HCT116 (cell line): ENCODE measurements at regions not wholly inside any gene's neighbourhood (a gene's known extent, or its start where the extent isn't known, plus 50 kb on each side); places are given as distances from the start of the nearest gene placed in this dataset.

Experiments
- ATAC-seq: fragments of 200-7000 bp; cut with Tn5 transposase; 2 replicates; pipeline ENCODE4 v1.9.1; 2020; ENCODE audit warnings: mild to moderate bottlenecking, moderate library complexity
- BruUV-seq: library from RNA; stranded (reverse); fragments of 400-500 nt; replicated peaks from 2 replicates; lab custom pipeline; 2021; lab: Mats Ljungman, UMichigan
- CTCF ChIA-PET: fragments of 300-600 bp; sonication (Branson Sonifier 250); formaldehyde crosslinking; loops from one replicate; lab custom pipeline; 2021; ENCODE audit warnings: antibody characterized with exemption; lab: Charles Lee
- POLR2A ChIA-PET: fragments of 300-600, 350-600 bp; sonication (Branson Sonifier 250); formaldehyde crosslinking; loops from one replicate; lab custom pipeline; 2021; ENCODE audit warnings: antibody characterized with exemption; lab: Charles Lee
- RAD21 ChIA-PET, 2 experiments: fragments of 300-600 bp; sonication (Branson Sonifier 250); formaldehyde crosslinking; loops; one replicate each; lab custom pipeline; 2023; ENCODE audit warnings: low total read pairs in 2 of 2; ENCODE audit not compliant: uncharacterized antibody in 2 of 2, unreplicated experiment in 2 of 2, low non-redundant PET in 1 of 2; lab: Charles Lee
- DNase-seq: peaks from one replicate; pipeline ENCODE4 v3.0.0-alpha.2; 2010; ENCODE audit warnings: low read depth, low spot score
- H2AFZ ChIP-seq: fragments of 200-600 bp; shearing (Covaris generic), sonication (generic); 2 replicates; pipeline ENCODE4 v1.6.1; 2017; ENCODE audit warnings: low read depth, mixed run types, mixed read lengths, antibody characterized with exemption, low read length; ENCODE audit not compliant: poor library complexity, severe bottlenecking
- H3K27ac ChIP-seq: 2 replicates; pipeline ENCODE4 v1.5.1; 2012; ENCODE audit warnings: low read depth, low read length
- H3K27me3 ChIP-seq: fragments of 200-600 bp; sonication (generic); 2 replicates; pipeline ENCODE4 v1.6.1; 2016; ENCODE audit warnings: mixed run types, low read length, mixed read lengths; ENCODE audit not compliant: insufficient read depth
- H3K36me3 ChIP-seq, 2 experiments: fragments of 200-500 bp in 1 of 2; fragments of 200-600 bp in 1 of 2; sonication (Bioruptor generic) in 1 of 2; sonication (generic) in 1 of 2; 2 replicates each; pipeline versions ENCODE4 v1.5.1 to v1.6.1; 2014 to 2016; ENCODE audit warnings: low read length in 2 of 2, inconsistent platforms in 1 of 2, mixed read lengths in 1 of 2, mixed run types in 1 of 2; ENCODE audit not compliant: insufficient read depth in 2 of 2, control insufficient read depth in 1 of 2
- H3K4me1 ChIP-seq, 2 experiments: fragments of 200-600 bp in 1 of 2; sonication (generic) in 1 of 2; 2 replicates each; pipeline versions ENCODE4 v1.5.1 to v1.6.1; 2012 to 2017; ENCODE audit warnings: low read length in 2 of 2, inconsistent platforms in 1 of 2, mild to moderate bottlenecking in 1 of 2, mixed read lengths in 1 of 2, mixed run types in 1 of 2, moderate library complexity in 1 of 2; ENCODE audit not compliant: insufficient read depth in 2 of 2, control insufficient read depth in 1 of 2
- H3K4me2 ChIP-seq: fragments of 200-600 bp; sonication (generic); 2 replicates; pipeline ENCODE4 v1.6.1; 2017; ENCODE audit warnings: mixed run types, low read length, mixed read lengths
- H3K4me3 ChIP-seq, 2 experiments: fragments of 200-600 bp in 1 of 2; sonication (generic) in 1 of 2; replicated peaks in 1 of 2; 2 replicates each; pipeline ENCODE4 v1.5.1; 2011 to 2016; ENCODE audit warnings: low read length in 2 of 2, control low read depth in 1 of 2, low read depth in 1 of 2, mild to moderate bottlenecking in 1 of 2, mixed read lengths in 1 of 2, mixed run types in 1 of 2
- H3K79me2 ChIP-seq: fragments of 200-600 bp; sonication (generic); 2 replicates; pipeline ENCODE4 v1.6.1; 2017; ENCODE audit warnings: mild to moderate bottlenecking, mixed run types, low read length, moderate library complexity, mixed read lengths; ENCODE audit not compliant: insufficient read depth
- H3K9ac ChIP-seq: fragments of 200-600 bp; sonication (generic); 2 replicates; pipeline ENCODE4 v1.6.1; 2016; ENCODE audit warnings: low read length, mixed read lengths
- H3K9me2 ChIP-seq: fragments of 200-600 bp; sonication (generic), shearing (Covaris generic); 2 replicates; pipeline ENCODE4 v1.6.1; 2017; ENCODE audit warnings: mixed run types, mild to moderate bottlenecking, moderate library complexity; ENCODE audit not compliant: insufficient read depth
- H3K9me3 ChIP-seq, 2 experiments: fragments of 200-500 bp in 1 of 2; fragments of 200-600 bp in 1 of 2; sonication (Bioruptor generic) in 1 of 2; sonication (generic) in 1 of 2; 2 replicates each; pipeline ENCODE4 v1.6.1; 2014 to 2017; ENCODE audit warnings: low read length in 2 of 2, mixed read lengths in 2 of 2, inconsistent platforms in 1 of 2, low read depth in 1 of 2, mild to moderate bottlenecking in 1 of 2, mixed run types in 1 of 2, moderate library complexity in 1 of 2; ENCODE audit not compliant: control insufficient read depth in 1 of 2, insufficient read depth in 1 of 2
- H4K20me1 ChIP-seq: fragments of 200-600 bp; sonication (generic), shearing (Covaris generic); 2 replicates; pipeline ENCODE4 v1.6.1; 2017; ENCODE audit warnings: mixed run types, mild to moderate bottlenecking, moderate library complexity; ENCODE audit not compliant: insufficient read depth
- ATF3 ChIP-seq: IDR thresholded peaks from 2 replicates; pipeline ENCODE4 v1.6.1; 2012
- CBX3 ChIP-seq: IDR thresholded peaks from 2 replicates; pipeline ENCODE4 v1.6.1; 2012; ENCODE audit warnings: low read depth
- CTCF ChIP-seq, 3 experiments: fragments of 200-600 bp in 1 of 3; sonication (generic) in 1 of 3; IDR thresholded peaks in 2 of 3; conservative IDR thresholded peaks in 1 of 3; 2 replicates each; pipeline ENCODE4 v1.5.1; 2012 to 2017; ENCODE audit warnings: low read depth in 2 of 3, low read length in 2 of 3, antibody characterized with exemption in 1 of 3, borderline replicate concordance in 1 of 3, control low read depth in 1 of 3, mild to moderate bottlenecking in 1 of 3, mixed read lengths in 1 of 3, mixed run types in 1 of 3, moderate library complexity in 1 of 3; ENCODE audit not compliant: insufficient read depth in 1 of 3
- EZH2 ChIP-seq: fragments of 200-600 bp; sonication (generic); IDR thresholded peaks from 2 replicates; pipeline ENCODE4 v1.6.1; 2017; ENCODE audit warnings: antibody characterized with exemption, mixed run types
- FOSL1 ChIP-seq: IDR thresholded peaks from 2 replicates; pipeline ENCODE4 v1.6.1; 2012; ENCODE audit warnings: low read depth
- JUND ChIP-seq: IDR thresholded peaks from 2 replicates; pipeline ENCODE4 v1.6.1; 2012
- MAX ChIP-seq: IDR thresholded peaks from 2 replicates; pipeline ENCODE4 v1.6.1; 2012
- POLR2AphosphoS5 ChIP-seq: IDR thresholded peaks from 2 replicates; pipeline ENCODE4 v1.6.1; 2011; ENCODE audit warnings: mild to moderate bottlenecking, low read depth, low read length, moderate library complexity
- RAD21 ChIP-seq: IDR thresholded peaks from 2 replicates; pipeline ENCODE4 v1.6.1; 2012; ENCODE audit warnings: low read depth, mild to moderate bottlenecking
- SP1 ChIP-seq: IDR thresholded peaks from 2 replicates; pipeline ENCODE4 v1.6.1; 2012; ENCODE audit warnings: low read depth
- SRF ChIP-seq: IDR thresholded peaks from 2 replicates; pipeline ENCODE4 v1.6.1; 2012; ENCODE audit warnings: low read depth
- TCF7L2 ChIP-seq: IDR thresholded peaks from 2 replicates; pipeline ENCODE4 v1.7.0; 2011; ENCODE audit warnings: borderline replicate concordance, inconsistent platforms; ENCODE audit not compliant: insufficient read depth, insufficient read length; ENCODE audit errors: extremely low read depth
- YY1 ChIP-seq: IDR thresholded peaks from 2 replicates; pipeline ENCODE4 v1.6.1; 2011; ENCODE audit warnings: low read length, low read depth, moderate library complexity, mild to moderate bottlenecking; ENCODE audit not compliant: insufficient replicate concordance; ENCODE audit errors: extremely low read depth
- ZBTB33 ChIP-seq: IDR thresholded peaks from 2 replicates; pipeline ENCODE4 v1.6.1; 2011; ENCODE audit warnings: mild to moderate bottlenecking, low read length, moderate library complexity; ENCODE audit not compliant: insufficient replicate concordance; ENCODE audit errors: extremely low read depth
- ZFX ChIP-seq: fragments of 450-650 bp; IDR thresholded peaks from 2 replicates; pipeline ENCODE4 v1.6.1; 2017
- ZNF274 ChIP-seq: fragments of 200-500 bp; sonication (Bioruptor generic); IDR thresholded peaks from 2 replicates; pipeline ENCODE4 v1.6.1; 2014; ENCODE audit warnings: mild to moderate bottlenecking, low read depth, low read length, inconsistent platforms
- intact Hi-C: fragments of 100-400 bp; cut with micrococcal nuclease; formaldehyde crosslinking; loops from 2 replicates; pipeline ENCODE4 v1.10.0; 2022

GRCh38 chr4:153071958-153072598 is 132.2 kb upstream of the TRIM2 start:
- H3K4me2 ChIP-seq: no peak overlapping the region
- DNase-seq: no peak
- no peaks in the 10 kb centered on the region for H4K20me1 ChIP-seq
- ChIA-PET POLR2A (no interaction called here), CTCF (no interaction called here), RAD21 (no interaction called here)
- H3K79me2 ChIP-seq: no peaks in the 10 kb centered on the region
- TF ChIP-seq ZFX (no peak), YY1 (no peak), ZNF274 (no peak), MAX (no peak), SP1 (no peak), RAD21 (no peak), FOSL1 (no peak), EZH2 (no peak), ZBTB33 (no peak), ATF3 (no peak), POLR2AphosphoS5 (no peak), TCF7L2 (no peak), JUND (no peak), CTCF (IDR thresholded peaks at IDR 0.05 in 2 of 3, conservative IDR thresholded peaks at IDR 0.05 in 1 of 3; ENCODE audit: borderline replicate concordance in 1 of 3, insufficient read depth in 1 of 3, low read depth in 2 of 3, low read length in 2 of 3) (no peak), SRF (no peak), CBX3 (no peak)
- intact Hi-C loops: no loop called here
- H3K9ac ChIP-seq: no peak overlapping the region
- no peak for ATAC-seq
- H3K9me2 ChIP-seq: no peaks in the 10 kb centered on the region
- BruUV-seq: no TSS peak
- H3K9me3 ChIP-seq: no peaks in the 10 kb centered on the region
- no peak overlapping the region for H3K27ac ChIP-seq
- H3K4me1 ChIP-seq: peaks cover 0 to 5% of the 10 kb centered on the region in 2 experiments; a peak in 2 of 4 replicates
- H3K27me3 ChIP-seq: no peaks in the 10 kb centered on the region
- no peaks in the 10 kb centered on the region for H3K36me3 ChIP-seq
- no peak overlapping the region for H3K4me3 ChIP-seq
- no peak overlapping the region for H2AFZ ChIP-seq
